Fibroblast of the aortic adventitia (primary cell): ENCODE measurements at regions not wholly inside any gene's neighbourhood (a gene's known extent, or its start where the extent isn't known, plus 50 kb on each side); places are given as distances from the start of the nearest gene placed in this dataset. TPM values are rescaled to one million over a fixed set of nuclear protein-coding genes. Genes with fewer than 3 reads are reported as not detected.

Source experiments
- DNase-seq: peaks from one replicate; pipeline ENCODE4 v3.0.0-alpha.2; 2010; ENCODE audit warnings: low read depth
- H3K4me3 ChIP-seq: 2 replicates; pipeline ENCODE4 v1.5.1; 2011; ENCODE audit warnings: low read depth, mild to moderate bottlenecking, control low read depth, low read length, moderate library complexity
- small RNA-seq: library from RNA; depleted of rRNA; stranded (forward); fragments of <200 nt; gene quantifications from one replicate; pipeline ENCODE3, GENCODE V24; 2012
- TF ChIP-seq, protein P1 (sequence below): IDR thresholded peaks from 2 replicates; pipeline ENCODE4 v1.5.1; 2011; ENCODE audit warnings: mild to moderate bottlenecking, low read length, control low read depth, inconsistent platforms; ENCODE audit not compliant: insufficient read depth

DNA sequence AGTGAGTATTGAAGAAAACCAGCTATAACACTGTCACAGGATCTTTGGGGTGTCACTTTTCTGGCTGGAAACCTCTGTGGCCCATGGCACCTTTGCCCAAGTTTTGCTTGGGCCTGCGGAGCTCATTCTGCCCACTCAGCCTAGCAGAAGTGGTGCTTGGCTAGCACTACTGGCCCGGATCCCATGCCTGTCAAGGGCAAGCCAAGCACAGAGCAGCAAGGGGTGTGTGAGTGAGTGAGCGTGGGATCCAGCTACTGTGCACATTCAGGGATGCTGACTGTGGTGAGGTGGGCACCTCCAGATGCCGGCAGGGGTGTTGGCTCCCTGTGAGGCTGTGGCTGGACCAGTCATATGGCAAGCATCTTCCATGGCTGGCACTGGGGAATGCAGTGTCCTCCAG, 55.4 kb upstream of the RASGEF1B start:
- TF ChIP-seq, protein P1, sequence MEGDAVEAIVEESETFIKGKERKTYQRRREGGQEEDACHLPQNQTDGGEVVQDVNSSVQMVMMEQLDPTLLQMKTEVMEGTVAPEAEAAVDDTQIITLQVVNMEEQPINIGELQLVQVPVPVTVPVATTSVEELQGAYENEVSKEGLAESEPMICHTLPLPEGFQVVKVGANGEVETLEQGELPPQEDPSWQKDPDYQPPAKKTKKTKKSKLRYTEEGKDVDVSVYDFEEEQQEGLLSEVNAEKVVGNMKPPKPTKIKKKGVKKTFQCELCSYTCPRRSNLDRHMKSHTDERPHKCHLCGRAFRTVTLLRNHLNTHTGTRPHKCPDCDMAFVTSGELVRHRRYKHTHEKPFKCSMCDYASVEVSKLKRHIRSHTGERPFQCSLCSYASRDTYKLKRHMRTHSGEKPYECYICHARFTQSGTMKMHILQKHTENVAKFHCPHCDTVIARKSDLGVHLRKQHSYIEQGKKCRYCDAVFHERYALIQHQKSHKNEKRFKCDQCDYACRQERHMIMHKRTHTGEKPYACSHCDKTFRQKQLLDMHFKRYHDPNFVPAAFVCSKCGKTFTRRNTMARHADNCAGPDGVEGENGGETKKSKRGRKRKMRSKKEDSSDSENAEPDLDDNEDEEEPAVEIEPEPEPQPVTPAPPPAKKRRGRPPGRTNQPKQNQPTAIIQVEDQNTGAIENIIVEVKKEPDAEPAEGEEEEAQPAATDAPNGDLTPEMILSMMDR, result no peak
- no peak for DNase-seq

DNA sequence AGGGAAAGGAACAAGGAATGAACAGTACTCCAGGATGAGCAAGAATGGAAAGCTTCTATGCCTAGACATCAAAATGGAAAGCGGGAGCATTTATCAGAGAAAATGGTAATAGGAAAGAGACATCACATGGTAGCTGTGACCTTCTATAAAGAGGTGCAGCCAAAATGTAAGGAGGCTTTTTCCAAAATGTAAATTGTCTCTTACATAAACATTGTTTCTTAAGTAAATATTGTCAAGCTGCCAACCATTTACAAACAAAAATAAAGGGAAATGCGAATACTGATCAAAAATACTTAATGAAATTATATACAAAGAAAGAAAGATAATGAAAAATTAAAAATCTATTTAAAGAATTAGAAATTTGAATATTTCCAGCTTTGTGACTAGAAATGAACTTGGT, 55.0 kb upstream of the RASGEF1B start:
- TF ChIP-seq, protein P1, result no peak
- no peak for DNase-seq
- H3K4me3 ChIP-seq, result no peak overlapping the region

More for the DNA sequence above, 55.4 kb upstream of the RASGEF1B start:
- H3K4me3 ChIP-seq, result no peak overlapping the region

DNA sequence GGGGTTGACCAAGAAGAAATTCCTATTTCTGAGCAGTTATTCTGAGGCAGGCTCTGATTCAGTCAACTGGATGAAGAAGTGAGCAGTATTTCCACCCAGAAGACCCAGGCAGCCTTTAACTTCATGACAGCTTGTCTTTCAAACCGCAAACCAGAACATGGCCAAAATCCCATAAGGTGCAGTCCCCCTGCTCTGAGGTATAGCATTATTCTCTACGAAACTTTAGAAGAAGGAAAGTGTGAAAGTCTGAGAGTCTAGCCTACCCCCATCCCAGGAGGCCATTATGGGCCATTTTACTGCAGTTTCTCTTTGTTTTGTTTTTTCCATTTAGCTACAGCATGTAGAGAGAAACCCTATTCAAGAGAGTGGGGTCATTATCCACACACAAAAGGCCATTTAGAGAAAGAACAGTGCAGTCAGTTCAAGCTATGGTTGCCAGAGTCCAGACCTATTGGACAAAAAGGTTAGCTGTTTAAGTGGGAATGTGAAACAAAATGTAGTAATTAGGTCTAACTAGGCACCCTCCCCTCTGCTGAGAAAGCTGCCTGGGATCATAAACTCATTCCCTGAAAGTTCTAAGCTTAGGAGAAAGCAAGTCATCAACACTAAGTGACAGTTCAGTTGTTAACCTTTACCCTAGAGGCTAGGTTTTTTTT, 52.1 kb upstream of the RASGEF1B start:
- H3K4me3 ChIP-seq, result no peak overlapping the region
- no peak for DNase-seq
- TF ChIP-seq, protein P1, result no peak

DNA sequence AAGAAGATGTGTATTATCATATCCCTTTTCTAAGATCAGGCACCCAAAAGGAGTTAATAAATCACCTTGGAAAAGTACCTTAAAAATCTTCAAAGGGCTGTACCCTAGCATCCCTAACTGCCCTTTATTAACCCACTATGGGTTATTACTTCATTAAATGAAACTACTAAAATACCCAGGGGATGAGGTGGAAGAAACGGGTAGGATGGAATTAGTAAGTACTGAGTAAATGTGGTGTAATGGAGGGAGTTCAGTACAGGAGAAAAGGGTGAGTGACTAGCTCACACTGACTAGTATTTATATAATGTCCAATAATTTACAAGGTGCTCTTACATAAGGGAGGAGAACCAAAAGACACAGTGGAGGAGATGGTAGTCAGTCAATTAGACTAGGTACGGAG, 51.0 kb upstream of the RASGEF1B start:
- TF ChIP-seq, protein P1, result no peak
- no peak for DNase-seq
- H3K4me3 ChIP-seq, result no peak overlapping the region

DNA sequence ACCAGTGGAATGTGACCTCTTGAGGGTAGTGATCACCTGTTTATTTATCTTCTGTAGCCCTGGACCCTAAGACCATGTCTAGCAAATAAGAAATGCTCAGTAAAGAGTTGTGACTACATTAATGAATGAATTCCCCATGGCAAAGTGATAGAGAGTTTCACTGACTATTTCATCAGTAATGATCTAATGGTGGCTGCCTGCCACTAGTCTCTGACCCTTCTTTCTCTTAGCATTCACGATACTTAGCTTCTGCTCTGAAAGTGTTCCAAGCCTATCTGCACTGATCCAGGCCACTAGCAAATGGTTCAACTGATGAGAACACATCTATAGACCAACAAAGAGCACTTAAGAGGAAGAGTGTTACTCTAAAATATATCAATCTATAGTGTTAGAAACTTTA, 50.0 kb upstream of the RASGEF1B start:
- no peak for DNase-seq
- H3K4me3 ChIP-seq, result no peak overlapping the region
- TF ChIP-seq, protein P1, result no peak

Small RNAs in the stretch of these regions (small RNA-seq; reads per million reads assigned to genes)
- not detected for gene RF00322
- not detected for gene RNU6-499P
